ENCODE measurements at regions not wholly inside any gene's neighbourhood (a gene's known extent, or its start where the extent isn't known, plus 50 kb on each side); places are given as distances from the start of the nearest gene placed in this dataset.

DNA sequence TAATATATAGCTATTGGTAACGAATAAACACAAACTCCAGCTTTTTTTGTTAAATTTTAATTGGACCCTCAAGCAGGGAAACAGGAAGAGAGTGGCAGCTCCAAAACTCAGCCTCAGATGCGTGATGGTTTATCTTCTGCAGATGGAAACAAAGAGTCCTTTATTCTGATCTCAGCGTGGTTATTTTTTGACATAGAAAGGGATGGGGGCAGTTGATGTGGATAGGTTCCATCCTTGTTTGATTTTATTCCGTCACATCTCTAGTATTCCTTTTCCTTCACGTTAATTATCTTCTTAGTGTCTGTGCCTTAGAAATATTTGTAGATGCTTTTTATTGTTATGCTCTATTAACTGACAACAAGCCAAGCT lies 447.6 kb upstream of the SEL1L start:
- TF ChIP-seq POLR2AphosphoS5 (IDR thresholded peaks at IDR 0.05; ENCODE audit: low read depth, low read length) (no peak), SIN3A (IDR thresholded peaks at IDR 0.05; ENCODE audit: borderline replicate concordance, insufficient read depth, low read length) (no peak), REST (IDR thresholded peaks at IDR 0.05; ENCODE audit: insufficient read depth in 1 of 2, low read depth in 2 of 2, low read length in 2 of 2) (no peak), TAF1 (IDR thresholded peaks at IDR 0.05; ENCODE audit: borderline replicate concordance, insufficient read depth, low read length) (no peak), FOXP2 (optimal IDR thresholded peaks at IDR 0.05; ENCODE audit: borderline replicate concordance, extremely low read depth, extremely low read length, insufficient read depth) (no peak)
